Adipose tissue (tissue), 3 donors: ENCODE measurements at regions not wholly inside any gene's neighbourhood (a gene's known extent, or its start where the extent isn't known, plus 50 kb on each side); places are given as distances from the start of the nearest gene placed in this dataset.
"Not testable (repeated sequence)": the region's sequence is repeated elsewhere in the genome, so short reads cannot be mapped to it uniquely, and the experiment has no call there.

Experiments
- H3K27ac ChIP-seq: one replicate; pipeline ENCODE4 v1.5.1; 2013; ENCODE audit warnings: low read depth, low read length
- WGBS, 3 donors: extraction: QIAGEN DNeasy Blood & Tissue Kit; methylation state at CpG; one replicate each; pipeline ENCODE4 v1.1.7; 2013; 5-methylcytosine and 5-hydroxymethylcytosine counted together
- donor health status: healthy with polysubstance abuse.
- donor health status: Bipolar disorder and iron deficiency.
- donor health status: healthy.

- H3K27ac ChIP-seq, result no peak overlapping the region
- 87 to 89% (median 87%) methylated on average over 8 of the region's 8 CpGs for WGBS, 3 donors
These were observed 69.1 kb downstream of the ARL6IP4 start for GRCh38 chr12:123049398-123050240.

GRCh38 chr12:123047892-123048291 is 67.4 kb downstream of the ARL6IP4 start:
- H3K27ac ChIP-seq, result not testable (repeated sequence)

GRCh38 chr12:123047289-123047688 is 66.8 kb downstream of the ARL6IP4 start:
- H3K27ac ChIP-seq, result no peak overlapping the region
- WGBS, 3 donors, result 53 to 59% (median 57%) methylated on average over 1 of the region's 1 CpG

More at GRCh38 chr12:123047892-123048291, 67.4 kb downstream of the ARL6IP4 start:
- WGBS, 3 donors, result 91 to 93% (median 91%) methylated on average over 3 of the region's 3 CpGs

GRCh38 chr12:123046431-123046830 is 66.0 kb downstream of the ARL6IP4 start:
- WGBS, 3 donors, result 63 to 77% (median 64%) methylated on average over 3 of the region's 3 CpGs
- H3K27ac ChIP-seq, result no peak overlapping the region

- no peak overlapping the region for H3K27ac ChIP-seq
- WGBS, 3 donors, result 88 to 94% (median 92%) methylated on average over 7 of the region's 7 CpGs
These were observed 65.2 kb downstream of the ARL6IP4 start for GRCh38 chr12:123045678-123046077.

GRCh38 chr12:123044351-123044750 is 63.9 kb downstream of the ARL6IP4 start:
- 71 to 90% (median 79%) methylated on average over 1 of the region's 1 CpG for WGBS, 3 donors
- H3K27ac ChIP-seq, result no peak overlapping the region

- H3K27ac ChIP-seq, result no peak overlapping the region
- WGBS, 3 donors, result 17 to 39% (median 22%) methylated on average over 7 of the region's 7 CpGs
These were observed 63.1 kb downstream of the ARL6IP4 start for GRCh38 chr12:123043536-123044001.

- H3K27ac ChIP-seq, result no peak overlapping the region
- WGBS, 3 donors, result 74 to 81% (median 80%) methylated on average over 2 of the region's 2 CpGs
These were observed 62.4 kb downstream of the ARL6IP4 start for GRCh38 chr12:123042833-123043232.

GRCh38 chr12:123041811-123042655 is 61.6 kb downstream of the ARL6IP4 start:
- no peak overlapping the region for H3K27ac ChIP-seq
- WGBS, 3 donors, result 77 to 82% (median 78%) methylated on average over 17 of the region's 17 CpGs

- 76 to 86% (median 84%) methylated on average over 3 of the region's 3 CpGs for WGBS, 3 donors
- no peak overlapping the region for H3K27ac ChIP-seq
These were observed 60.6 kb downstream of the ARL6IP4 start for GRCh38 chr12:123041042-123041531.

- no peak overlapping the region for H3K27ac ChIP-seq
- 85 to 90% (median 85%) methylated on average over 2 of the region's 2 CpGs for WGBS, 3 donors
These were observed 59.6 kb downstream of the ARL6IP4 start for GRCh38 chr12:123040106-123040505.

GRCh38 chr12:123038966-123039365 is 58.5 kb downstream of the ARL6IP4 start:
- 94 to 97% (median 96%) methylated on average over 6 of the region's 6 CpGs for WGBS, 3 donors
- H3K27ac ChIP-seq, result no peak overlapping the region

- no peak overlapping the region for H3K27ac ChIP-seq
- 87 to 92% (median 91%) methylated on average over 7 of the region's 7 CpGs for WGBS, 3 donors
These were observed 58.0 kb downstream of the ARL6IP4 start for GRCh38 chr12:123038486-123038885.

- H3K27ac ChIP-seq, result no peak overlapping the region
- WGBS, 3 donors, result 85 to 92% (median 90%) methylated on average over 6 of the region's 6 CpGs
These were observed 57.3 kb downstream of the ARL6IP4 start for GRCh38 chr12:123037791-123038190.

- no peak overlapping the region for H3K27ac ChIP-seq
- 87 to 90% (median 87%) methylated on average over 4 of the region's 4 CpGs for WGBS, 3 donors
These were observed 56.2 kb downstream of the ARL6IP4 start for GRCh38 chr12:123036466-123037285.

- H3K27ac ChIP-seq, result no peak overlapping the region
- WGBS, 3 donors, result 86 to 92% (median 90%) methylated on average over 5 of the region's 5 CpGs
These were observed 55.4 kb downstream of the ARL6IP4 start for GRCh38 chr12:123035841-123036240.

GRCh38 chr12:123034865-123035264 is 54.4 kb downstream of the ARL6IP4 start:
- WGBS, 3 donors, result 38 to 52% (median 41%) methylated on average over 4 of the region's 4 CpGs
- H3K27ac ChIP-seq, result no peak overlapping the region

GRCh38 chr12:123034022-123034541 is 53.6 kb downstream of the ARL6IP4 start:
- WGBS, 3 donors, result 56 to 87% (median 71%) methylated on average over 21 of the region's 21 CpGs
- no peak overlapping the region for H3K27ac ChIP-seq
